Ovary (tissue), 3 donors: ENCODE measurements at regions not wholly inside any gene's neighbourhood (a gene's known extent, or its start where the extent isn't known, plus 50 kb on each side); places are given as distances from the start of the nearest gene placed in this dataset.

Experiments
- EP300 ChIP-seq: sonication (generic); formaldehyde crosslinking; IDR thresholded peaks from one replicate; pipeline ENCODE4 v1.6.1; 2017; ENCODE audit warnings: antibody characterized with exemption
- POLR2A ChIP-seq: fragments of 450-650 bp; IDR thresholded peaks from one replicate; pipeline ENCODE4 v1.6.1; 2017; ENCODE audit warnings: antibody characterized with exemption, mild to moderate bottlenecking, moderate library complexity
- TF ChIP-seq, protein P1 (sequence below), 3 donors: fragments of 450-650 bp in 2 of 3; fragments of 200-600 bp in 1 of 3; IDR thresholded peaks; one replicate each; pipeline versions ENCODE4 v1.5.1 to v1.8.0; 2016 to 2022; ENCODE audit warnings: antibody characterized with exemption in 3 of 3, mild to moderate bottlenecking in 1 of 3
- donor health status: DM: no; HTN: no; CAD: no.

DNA sequence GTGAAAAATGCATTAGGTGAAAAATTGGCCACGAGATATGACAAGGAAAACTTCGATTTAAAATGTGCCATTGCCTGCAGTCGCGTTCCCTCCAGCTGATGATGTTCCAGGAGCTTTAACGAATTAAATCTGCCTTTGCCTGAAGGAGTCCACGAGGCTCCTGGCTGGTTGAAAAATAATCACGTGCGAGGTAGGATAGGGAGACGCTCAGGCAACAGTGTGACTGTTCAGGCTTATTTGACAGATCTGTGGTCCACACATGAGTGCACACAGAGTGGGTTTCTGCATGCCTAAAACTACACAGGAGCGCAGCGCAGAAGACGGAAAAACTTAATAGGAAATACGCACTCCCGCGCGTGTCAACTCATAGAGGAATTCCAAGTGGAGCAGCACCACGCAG is 204.0 kb upstream of the PITRM1 start:
- TF ChIP-seq, protein P1, sequence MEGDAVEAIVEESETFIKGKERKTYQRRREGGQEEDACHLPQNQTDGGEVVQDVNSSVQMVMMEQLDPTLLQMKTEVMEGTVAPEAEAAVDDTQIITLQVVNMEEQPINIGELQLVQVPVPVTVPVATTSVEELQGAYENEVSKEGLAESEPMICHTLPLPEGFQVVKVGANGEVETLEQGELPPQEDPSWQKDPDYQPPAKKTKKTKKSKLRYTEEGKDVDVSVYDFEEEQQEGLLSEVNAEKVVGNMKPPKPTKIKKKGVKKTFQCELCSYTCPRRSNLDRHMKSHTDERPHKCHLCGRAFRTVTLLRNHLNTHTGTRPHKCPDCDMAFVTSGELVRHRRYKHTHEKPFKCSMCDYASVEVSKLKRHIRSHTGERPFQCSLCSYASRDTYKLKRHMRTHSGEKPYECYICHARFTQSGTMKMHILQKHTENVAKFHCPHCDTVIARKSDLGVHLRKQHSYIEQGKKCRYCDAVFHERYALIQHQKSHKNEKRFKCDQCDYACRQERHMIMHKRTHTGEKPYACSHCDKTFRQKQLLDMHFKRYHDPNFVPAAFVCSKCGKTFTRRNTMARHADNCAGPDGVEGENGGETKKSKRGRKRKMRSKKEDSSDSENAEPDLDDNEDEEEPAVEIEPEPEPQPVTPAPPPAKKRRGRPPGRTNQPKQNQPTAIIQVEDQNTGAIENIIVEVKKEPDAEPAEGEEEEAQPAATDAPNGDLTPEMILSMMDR (IDR thresholded peaks at IDR 0.05): no peak
- no peak for TF ChIP-seq POLR2A
- TF ChIP-seq EP300: no peak
